OCI-LY3 (cell line): ENCODE measurements at regions not wholly inside any gene's neighbourhood (a gene's known extent, or its start where the extent isn't known, plus 50 kb on each side); places are given as distances from the start of the nearest gene placed in this dataset.

ENCODE experiments used
- H2AFZ ChIP-seq: fragments of 200-600, 300-600 bp; shearing (Covaris generic); 2 replicates; pipeline ENCODE4 v1.6.0; 2014; ENCODE audit warnings: antibody characterized with exemption, low read depth, low read length
- H3K27ac ChIP-seq: fragments of 200-600, 300-600 bp; sonication (generic); 2 replicates; pipeline ENCODE4 v1.5.1; 2014; ENCODE audit warnings: mild to moderate bottlenecking, low read length, moderate library complexity, mixed read lengths
- H3K27me3 ChIP-seq: fragments of 200-600, 300-600 bp; sonication (generic); 2 replicates; pipeline ENCODE4 v1.6.1; 2014; ENCODE audit warnings: low read depth, low read length, mixed read lengths
- H3K36me3 ChIP-seq: fragments of 200-600, 300-600 bp; sonication (generic); replicated peaks from 2 replicates; pipeline ENCODE3; 2014; ENCODE audit warnings: low read depth, low read length, mixed read lengths
- H3K4me1 ChIP-seq: fragments of 300-600, 200-600 bp; sonication (generic); 2 replicates; pipeline ENCODE4 v1.6.1; 2014; ENCODE audit warnings: low read length, mixed read lengths
- H3K4me2 ChIP-seq: fragments of 200-600, 300-600 bp; sonication (generic); 2 replicates; pipeline ENCODE4 v1.6.1; 2014; ENCODE audit warnings: low read length, mixed read lengths
- H3K4me3 ChIP-seq: fragments of 300-600, 200-600 bp; sonication (generic); 2 replicates; pipeline ENCODE4 v1.5.1; 2014; ENCODE audit warnings: antibody characterized with exemption, mild to moderate bottlenecking, low read length, moderate library complexity
- H3K79me2 ChIP-seq: fragments of 300-600, 200-600 bp; shearing (Covaris generic); 2 replicates; pipeline ENCODE4 v1.6.1; 2014; ENCODE audit warnings: mild to moderate bottlenecking, low read length, mixed read lengths
- H3K9ac ChIP-seq: fragments of 300-600, 200-600 bp; shearing (Covaris generic); 2 replicates; pipeline ENCODE4 v1.6.0; 2014; ENCODE audit warnings: mild to moderate bottlenecking, low read length, moderate library complexity
- H3K9me3 ChIP-seq: fragments of 200-600, 300-600 bp; shearing (Covaris generic); 2 replicates; pipeline ENCODE4 v1.6.1; 2014; ENCODE audit warnings: low read length, mixed read lengths; ENCODE audit not compliant: insufficient read depth
- H4K20me1 ChIP-seq: fragments of 200-600, 300-600 bp; sonication (generic); 2 replicates; pipeline ENCODE4 v1.6.1; 2016; ENCODE audit warnings: low read length, mixed read lengths; ENCODE audit not compliant: insufficient read depth
- CTCF ChIP-seq: fragments of 200-600, 300-600 bp; sonication (generic); IDR thresholded peaks from 2 replicates; pipeline ENCODE4 v1.5.1; 2014; ENCODE audit warnings: antibody characterized with exemption, low read length, low read depth
- EZH2phosphoT487 ChIP-seq: fragments of 200-600 bp; shearing (Covaris generic); IDR thresholded peaks from 2 replicates; pipeline ENCODE4 v1.6.1; 2018; ENCODE audit warnings: antibody characterized with exemption, mixed run types, low read depth

DNA sequence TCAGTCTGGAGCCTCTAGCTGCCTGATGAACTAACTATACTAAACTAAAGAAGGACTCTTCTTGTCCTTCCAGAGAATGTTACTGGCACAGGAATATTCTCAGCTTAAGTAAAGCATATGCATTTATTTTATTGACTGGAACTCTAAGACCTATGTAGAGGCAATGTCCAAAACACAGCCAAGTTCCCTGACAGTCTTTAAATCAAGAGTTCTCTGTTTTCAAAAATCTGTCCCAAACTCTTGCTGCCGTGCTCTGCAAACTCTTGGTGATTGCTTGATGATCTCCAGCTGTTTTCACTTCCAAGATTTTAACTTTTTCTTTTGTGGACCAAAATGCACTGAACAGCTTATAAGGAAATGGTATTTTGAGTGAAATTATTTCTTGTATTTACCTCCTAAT is 67.5 kb upstream of the DAAM1 start:
- Histone ChIP-seq H3K4me2 (no peak overlapping the region), H3K27me3 (peaks cover 24% of the 10 kb centered on the region), H3K36me3 (no peaks in the 10 kb centered on the region), H2AFZ (no peak overlapping the region), H3K79me2 (no peaks in the 10 kb centered on the region), H3K27ac (no peak overlapping the region), H3K9ac (no peak overlapping the region), H4K20me1 (no peaks in the 10 kb centered on the region), H3K9me3 (no peaks in the 10 kb centered on the region), H3K4me3 (no peak overlapping the region), H3K4me1 (no peaks in the 10 kb centered on the region)
- TF ChIP-seq EZH2phosphoT487 (no peak), CTCF (no peak)

DNA sequence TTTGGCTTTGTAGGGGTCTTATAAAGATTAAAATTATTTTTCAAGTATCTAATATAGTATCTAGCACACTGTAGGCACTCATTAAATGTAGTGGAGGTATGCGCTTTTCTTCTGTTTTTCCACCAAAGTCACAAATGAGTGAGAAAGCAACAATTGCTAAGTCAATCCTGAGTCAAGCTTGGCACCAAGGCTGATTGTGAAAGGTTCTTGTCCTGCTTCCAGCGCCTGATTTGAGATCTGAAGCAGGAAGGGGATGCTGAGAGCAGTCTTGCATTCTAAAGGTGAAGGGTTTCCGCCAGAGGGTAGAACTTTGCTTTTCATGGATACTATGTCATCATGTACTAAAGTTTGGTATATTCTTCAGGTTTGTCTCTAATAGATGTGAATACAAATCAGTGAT is 64.9 kb upstream of the DAAM1 start:
- Histone ChIP-seq H4K20me1 (no peaks in the 10 kb centered on the region), H3K4me3 (no peak overlapping the region), H3K4me1 (no peaks in the 10 kb centered on the region), H3K4me2 (no peak overlapping the region), H3K27ac (no peak overlapping the region), H3K27me3 (peaks cover 25% of the 10 kb centered on the region), H3K9me3 (no peaks in the 10 kb centered on the region), H3K79me2 (no peaks in the 10 kb centered on the region), H3K9ac (no peak overlapping the region), H2AFZ (no peak overlapping the region), H3K36me3 (no peaks in the 10 kb centered on the region)
- TF ChIP-seq EZH2phosphoT487 (no peak), CTCF (no peak)

- H3K4me2 ChIP-seq = no peak overlapping the region
These were observed 64.5 kb upstream of the DAAM1 start for GRCh38 chr14:59123975-59124374.

GRCh38 chr14:59125156-59125555 is 63.3 kb upstream of the DAAM1 start:
- Histone ChIP-seq H3K9ac (no peak overlapping the region), H3K79me2 (no peaks in the 10 kb centered on the region), H4K20me1 (no peaks in the 10 kb centered on the region), H3K27me3 (peaks cover 25% of the 10 kb centered on the region), H3K9me3 (no peaks in the 10 kb centered on the region), H3K36me3 (no peaks in the 10 kb centered on the region), H3K4me3 (no peak overlapping the region), H3K4me1 (no peaks in the 10 kb centered on the region), H3K27ac (no peak overlapping the region), H2AFZ (no peak overlapping the region), H3K4me2 (no peak overlapping the region)
- TF ChIP-seq CTCF = no peak
- TF ChIP-seq EZH2phosphoT487 = no peak

More at GRCh38 chr14:59123975-59124374, 64.5 kb upstream of the DAAM1 start:
- Histone ChIP-seq H3K9me3 (no peaks in the 10 kb centered on the region), H4K20me1 (no peaks in the 10 kb centered on the region), H3K4me1 (no peaks in the 10 kb centered on the region), H3K27me3 (peaks cover 25% of the 10 kb centered on the region), H3K4me3 (no peak overlapping the region), H3K9ac (no peak overlapping the region), H2AFZ (no peak overlapping the region), H3K36me3 (no peaks in the 10 kb centered on the region), H3K27ac (no peak overlapping the region), H3K79me2 (no peaks in the 10 kb centered on the region)
- TF ChIP-seq EZH2phosphoT487 = no peak
- TF ChIP-seq CTCF = peak; percentile 63
